HG03342 (cell line): ENCODE measurements at regions not wholly inside any gene's neighbourhood (a gene's known extent, or its start where the extent isn't known, plus 50 kb on each side); places are given as distances from the start of the nearest gene placed in this dataset.

Experiments
- ATAC-seq: cut with Tn5 transposase; IDR thresholded peaks from one replicate; pipeline ENCODE4 v1.9.1; 2021; ENCODE audit warnings: mild to moderate bottlenecking, moderate library complexity; ENCODE audit not compliant: unreplicated experiment

DNA sequence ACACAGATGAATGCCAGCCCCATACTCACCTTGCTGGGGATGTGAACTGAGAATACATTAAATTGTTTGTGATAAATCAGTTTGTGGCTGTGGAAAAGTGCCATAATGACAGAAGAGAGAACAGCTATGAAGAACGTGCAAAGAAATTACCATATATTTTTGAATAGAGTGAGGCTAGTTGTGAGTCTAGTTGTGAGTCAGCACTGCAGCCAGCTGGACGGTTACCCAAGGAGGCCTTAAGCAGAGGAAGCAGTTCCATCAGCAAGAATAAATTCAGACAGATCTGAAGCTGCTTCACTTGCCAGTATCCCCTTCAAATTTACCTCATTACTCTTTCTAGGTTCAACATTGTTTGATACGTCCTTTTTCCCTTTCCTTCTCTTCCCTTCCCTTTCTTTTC, 446.0 kb downstream of the MTRR start:
- ATAC-seq, result no peak

DNA sequence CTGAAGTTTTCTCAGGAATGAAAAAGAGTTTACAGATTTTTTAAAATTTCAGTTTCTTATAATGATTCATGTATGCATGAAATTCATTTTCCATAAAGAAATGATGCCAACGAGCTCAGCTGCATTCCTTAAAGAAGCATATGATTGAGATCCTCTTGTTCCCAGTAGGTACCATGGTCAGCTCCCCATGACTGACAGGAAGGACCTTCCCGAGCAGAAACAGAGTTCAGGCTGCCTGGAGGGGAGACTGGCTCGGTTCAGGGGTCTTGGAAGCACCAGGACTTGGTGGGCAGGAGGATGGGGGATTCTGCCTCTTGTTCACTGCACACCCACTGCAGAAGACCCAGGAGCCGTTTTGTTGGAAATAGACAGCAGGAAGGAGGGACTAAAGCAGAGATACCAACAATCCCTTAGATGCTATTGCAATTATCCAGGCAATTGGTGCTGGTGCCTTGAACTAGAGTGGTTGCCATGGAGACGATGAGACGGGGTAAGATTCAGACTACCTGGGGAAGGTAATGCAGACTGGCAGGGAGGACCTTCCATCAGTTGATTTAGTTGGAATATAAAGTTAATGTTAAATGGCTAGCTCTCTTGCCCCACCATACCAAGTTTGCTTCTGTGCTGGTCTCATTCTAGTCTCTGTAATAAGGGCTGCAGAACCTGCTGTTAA, 447.8 kb downstream of the MTRR start:
- no peak for ATAC-seq

DNA sequence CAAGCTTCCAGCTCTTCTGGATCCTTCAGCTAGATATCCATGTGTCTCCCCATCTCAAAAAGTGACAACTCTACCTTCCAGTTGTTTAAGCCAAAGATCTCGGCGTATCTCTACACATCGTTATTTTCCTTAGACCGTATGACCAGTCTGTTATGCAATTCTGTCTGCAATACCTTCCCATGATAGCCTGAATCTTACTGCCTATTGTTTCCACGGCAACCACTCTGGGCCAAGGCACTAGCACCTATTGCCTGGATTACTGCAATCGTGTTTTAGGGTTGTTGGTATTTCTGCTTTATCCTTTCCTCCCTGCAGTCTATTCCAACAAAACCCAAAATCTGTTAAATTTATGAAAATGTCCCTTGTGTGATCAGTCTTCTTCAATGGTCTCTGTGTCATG, 448.4 kb downstream of the MTRR start:
- no peak for ATAC-seq

DNA sequence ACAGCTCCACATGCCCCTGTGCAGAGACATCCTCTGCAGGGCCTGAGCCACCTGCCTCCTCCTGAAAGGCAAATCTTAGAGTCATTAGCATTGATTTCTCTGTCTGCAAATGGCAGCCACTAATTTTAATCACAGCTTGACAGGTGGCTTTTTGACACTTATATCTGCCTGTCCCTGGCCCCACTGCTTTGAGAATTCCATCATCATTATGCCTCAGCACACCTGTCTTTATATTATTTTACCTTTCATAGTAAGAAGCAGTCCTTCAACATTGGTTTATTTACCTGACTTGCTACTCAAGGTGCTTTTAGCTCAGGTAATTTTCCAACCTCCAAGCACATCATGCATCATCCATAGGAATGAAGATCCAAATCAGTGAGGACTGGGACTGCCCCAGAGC, 451.3 kb downstream of the MTRR start:
- ATAC-seq, result no peak

DNA sequence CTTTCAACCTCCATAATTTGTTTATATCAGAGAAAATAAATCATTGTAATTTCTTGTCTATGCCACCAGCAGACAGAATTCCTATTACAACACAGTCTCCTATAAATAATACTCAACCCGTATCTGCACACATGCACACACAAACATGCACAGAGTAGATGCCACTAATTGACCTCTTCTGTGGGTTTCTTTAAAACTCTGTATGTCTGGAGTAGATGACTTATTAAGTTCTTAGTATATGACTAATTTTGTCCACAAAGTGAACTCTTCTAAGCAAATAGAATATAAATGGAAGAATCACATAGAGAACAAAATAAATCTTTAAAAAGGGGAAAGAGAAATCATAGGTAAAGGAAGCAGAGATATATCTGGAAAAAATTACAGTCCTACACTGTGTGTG, 452.3 kb downstream of the MTRR start:
- no peak for ATAC-seq

DNA sequence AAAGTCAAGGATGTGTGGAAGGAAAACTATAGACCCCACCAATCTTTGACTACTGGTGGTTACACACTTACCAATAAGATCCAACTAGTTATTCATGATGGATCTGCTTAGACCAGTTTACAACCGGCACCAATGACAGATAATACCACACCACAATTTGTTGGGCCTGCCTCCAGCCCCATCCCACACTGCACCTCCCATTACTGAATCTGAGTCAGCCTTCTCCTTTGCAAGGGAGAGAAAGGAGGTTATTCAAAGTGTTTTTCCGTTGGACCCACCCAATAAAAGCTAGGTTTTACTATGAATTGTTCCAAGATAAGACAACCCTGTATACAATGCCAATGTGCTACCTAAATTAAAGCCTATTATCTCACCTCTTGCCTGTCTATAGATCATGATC, 453.5 kb downstream of the MTRR start:
- no peak for ATAC-seq

DNA sequence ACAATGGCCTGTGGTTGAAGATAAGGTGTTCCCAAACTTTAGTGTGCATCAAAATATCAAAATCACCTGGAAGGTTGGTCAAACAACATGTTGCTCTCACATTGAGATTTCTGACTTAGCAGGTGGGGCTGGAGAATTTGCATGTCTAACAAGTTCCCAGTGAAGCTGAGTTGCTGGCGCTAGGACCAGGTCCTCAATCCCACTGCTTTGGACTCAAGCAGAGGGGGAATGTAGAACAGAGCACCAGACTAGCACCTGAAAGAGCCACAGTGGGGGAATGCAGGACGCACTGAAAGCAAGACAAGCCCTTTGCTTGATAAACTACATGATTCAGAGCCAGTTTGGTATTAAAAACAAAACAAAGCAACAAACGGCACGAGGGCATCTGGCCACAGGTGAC, 458.1 kb downstream of the MTRR start:
- no peak for ATAC-seq

DNA sequence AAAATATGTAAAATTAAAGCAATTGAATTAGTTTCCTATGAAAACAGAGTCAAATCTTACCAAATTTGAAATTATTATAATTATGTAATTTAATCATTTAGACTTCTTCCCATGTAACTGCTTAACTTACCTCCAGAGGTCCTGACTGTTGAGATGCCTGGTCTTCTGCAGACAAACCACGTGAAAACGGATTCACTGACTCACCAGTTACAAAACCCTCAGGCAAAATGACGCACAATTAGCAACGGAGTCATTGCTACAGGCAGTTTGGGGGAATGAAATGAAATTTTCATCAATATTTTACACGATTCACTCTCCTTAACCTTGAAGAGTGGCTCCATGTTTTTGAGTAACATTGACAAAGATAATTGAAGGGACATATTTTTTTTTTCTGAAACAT, 460.8 kb downstream of the MTRR start:
- ATAC-seq, result no peak

DNA sequence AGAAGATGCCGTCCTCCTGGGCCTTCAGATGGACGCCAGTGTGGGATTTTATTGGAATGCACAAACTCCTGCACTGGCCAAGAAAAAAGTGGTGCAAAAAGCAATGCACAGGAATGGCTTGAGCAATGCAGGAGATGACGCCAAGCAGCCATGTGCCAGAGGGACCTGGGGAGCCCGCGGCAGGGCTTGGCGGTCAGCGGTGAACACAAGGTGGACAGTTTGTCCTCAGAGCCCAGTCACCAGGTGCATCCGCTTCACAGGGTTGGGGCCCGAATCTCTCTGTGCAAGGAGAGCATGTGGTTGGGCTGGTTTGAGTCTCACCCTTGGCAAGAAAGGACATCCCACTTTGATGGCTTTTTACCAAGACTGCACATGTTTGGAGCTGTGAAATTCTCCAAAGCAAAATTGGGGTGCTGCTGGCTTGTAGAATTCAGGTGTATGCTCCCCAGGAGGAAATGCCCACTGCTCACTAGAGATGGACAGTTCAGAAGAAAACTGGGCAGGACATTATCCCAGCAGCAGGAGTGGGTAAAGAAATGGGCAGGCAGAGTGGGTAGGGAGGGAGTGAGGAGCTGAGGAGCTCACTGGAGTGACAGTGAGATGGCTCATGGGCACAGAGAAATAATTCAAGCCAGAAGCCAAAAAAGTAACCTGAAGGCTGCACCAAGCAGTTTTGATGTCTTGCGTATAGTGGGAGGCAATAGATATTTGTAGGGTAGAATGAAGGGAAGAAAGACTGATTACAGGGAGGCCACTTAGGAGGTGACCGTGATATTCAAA, 463.9 kb downstream of the MTRR start:
- no peak for ATAC-seq

DNA sequence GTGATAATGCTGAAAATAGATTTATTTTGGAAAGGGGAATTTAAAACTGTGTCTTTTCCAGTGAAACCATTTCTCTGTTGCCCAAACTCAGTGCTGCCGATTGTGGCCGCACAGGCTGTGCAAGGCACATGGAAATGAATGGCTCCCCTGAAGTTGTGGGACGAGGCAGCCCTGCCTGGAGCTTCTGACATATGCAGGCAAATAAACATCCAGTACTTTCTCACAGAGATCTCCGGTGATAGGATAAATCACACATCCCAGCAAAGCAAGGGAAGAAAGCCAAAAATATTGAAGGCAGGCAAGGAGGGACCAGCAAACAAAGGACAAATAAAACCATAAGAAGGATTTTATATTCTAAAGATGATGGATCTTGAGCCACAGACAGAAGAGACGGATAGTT, 464.5 kb downstream of the MTRR start:
- ATAC-seq, result no peak

DNA sequence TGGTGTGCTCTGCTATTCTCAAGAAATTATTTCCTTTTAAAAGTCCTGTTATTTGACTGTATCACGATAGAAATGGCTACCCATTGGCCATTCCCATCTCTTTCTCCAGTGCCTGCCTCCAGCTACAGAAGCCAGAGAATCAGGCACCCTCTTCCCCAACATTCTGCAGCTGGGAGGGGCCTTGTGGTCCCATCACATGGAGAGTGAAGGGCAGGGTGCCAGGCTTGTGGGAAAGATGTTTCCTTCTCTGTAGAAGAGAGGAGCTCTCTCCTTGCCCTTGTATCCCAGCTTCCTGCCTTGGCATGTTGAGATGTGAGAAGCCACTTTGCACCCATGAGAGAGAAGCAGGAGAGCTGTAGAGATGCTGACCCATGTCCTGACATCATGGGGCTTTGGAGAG, 465.0 kb downstream of the MTRR start:
- no peak for ATAC-seq

DNA sequence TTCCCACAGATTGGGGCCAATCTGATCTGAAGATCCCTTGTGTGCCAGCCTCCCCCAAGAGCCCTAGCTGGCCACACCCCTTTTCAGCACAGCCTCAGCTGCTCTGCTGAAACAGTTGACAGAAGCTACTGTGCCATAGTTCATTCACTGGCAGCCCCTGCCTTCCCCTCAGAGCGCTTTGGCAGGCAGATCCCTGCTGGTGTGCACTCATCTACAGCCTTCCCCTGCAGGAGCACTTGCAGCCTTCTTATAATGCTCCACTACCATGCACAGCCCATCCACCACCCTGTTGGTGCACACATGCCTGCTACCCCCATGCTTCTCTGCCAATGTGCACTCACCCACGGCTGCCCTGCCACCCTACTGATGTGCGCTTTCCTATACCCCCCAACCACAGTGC, 471.3 kb downstream of the MTRR start:
- no peak for ATAC-seq

DNA sequence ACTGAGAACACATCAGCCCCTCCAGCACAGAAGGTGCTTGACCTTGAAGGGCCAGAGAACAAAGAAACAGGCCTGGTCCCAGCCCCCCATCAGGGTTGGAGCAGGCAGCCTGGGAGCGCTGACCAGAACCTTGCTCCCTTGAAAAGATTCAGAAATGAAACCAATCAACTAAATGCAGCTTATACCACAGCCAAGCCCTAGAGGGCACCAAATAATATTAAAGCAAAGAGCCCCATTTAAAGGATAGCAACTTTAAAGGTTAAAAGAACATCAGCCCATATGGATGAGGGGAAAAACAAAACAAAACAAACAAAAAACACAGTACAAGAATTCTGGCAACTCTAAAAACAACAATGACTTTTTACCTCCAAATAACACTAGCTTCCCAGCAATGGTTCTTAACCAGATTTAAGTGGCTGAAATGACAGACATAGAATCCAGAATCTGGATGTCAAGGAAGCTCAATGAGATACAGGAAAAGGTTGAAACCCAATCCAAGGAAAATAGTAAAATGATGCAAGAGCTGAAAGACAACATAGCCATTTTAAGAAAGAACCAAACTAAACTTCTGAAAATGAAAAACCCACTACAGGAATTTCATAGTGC, 471.9 kb downstream of the MTRR start:
- peak; percentile 58 for ATAC-seq

DNA sequence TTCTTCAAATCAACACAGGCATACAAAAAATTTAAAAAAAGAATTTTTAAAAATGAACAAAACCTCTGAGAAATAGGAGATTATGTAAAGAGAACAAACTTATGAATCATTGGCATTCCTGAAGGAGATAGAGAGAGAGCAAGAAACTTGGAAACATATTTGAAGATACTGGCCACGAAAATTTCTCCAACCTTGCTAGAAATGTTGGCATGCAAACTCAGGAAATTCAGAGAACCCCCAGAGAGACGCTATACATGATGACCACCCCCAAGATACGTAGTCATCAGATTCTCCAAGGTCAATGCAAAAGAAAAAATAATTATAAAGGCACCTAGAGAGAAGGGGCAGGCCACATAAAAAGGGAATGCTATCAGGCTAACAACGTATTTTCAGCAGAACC, 472.5 kb downstream of the MTRR start:
- ATAC-seq, result no peak

DNA sequence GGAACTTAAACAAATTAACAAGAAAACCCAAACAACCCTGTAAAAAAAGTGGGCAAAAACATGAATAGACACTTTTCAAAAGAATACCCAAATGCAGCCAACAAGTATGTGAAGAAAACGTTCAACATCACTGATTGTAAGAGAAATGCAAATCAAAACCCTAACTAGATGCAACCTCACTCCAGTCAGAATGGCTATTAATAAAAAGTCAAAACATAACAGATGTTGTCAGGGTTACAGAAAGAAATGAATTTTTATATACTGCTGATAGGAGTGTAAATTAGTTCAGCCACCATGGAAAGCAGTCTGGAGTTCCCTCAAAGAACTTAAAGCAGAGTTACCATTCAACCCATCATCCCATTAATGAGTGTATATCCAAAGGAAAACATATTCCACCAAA, 479.0 kb downstream of the MTRR start:
- no peak for ATAC-seq

DNA sequence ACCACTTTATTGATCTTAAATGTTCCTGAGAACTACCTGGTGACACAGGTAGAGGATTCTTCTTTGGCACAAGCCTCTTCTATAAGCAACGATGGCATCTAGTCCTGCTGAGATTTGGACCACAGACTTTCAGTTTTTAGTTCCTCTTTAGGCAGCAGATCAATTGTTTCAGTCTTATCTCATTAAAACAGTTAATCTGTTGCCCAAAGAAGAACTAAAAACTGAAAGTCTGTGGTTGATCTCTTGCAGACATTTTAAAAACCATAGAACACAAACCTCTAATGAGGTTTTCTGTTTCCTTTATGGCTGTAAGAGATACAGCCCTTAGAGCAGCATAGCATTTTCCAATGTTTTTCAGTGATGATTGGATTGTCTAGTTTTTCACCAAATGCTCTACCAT, 480.9 kb downstream of the MTRR start:
- ATAC-seq, result peak; percentile 90

DNA sequence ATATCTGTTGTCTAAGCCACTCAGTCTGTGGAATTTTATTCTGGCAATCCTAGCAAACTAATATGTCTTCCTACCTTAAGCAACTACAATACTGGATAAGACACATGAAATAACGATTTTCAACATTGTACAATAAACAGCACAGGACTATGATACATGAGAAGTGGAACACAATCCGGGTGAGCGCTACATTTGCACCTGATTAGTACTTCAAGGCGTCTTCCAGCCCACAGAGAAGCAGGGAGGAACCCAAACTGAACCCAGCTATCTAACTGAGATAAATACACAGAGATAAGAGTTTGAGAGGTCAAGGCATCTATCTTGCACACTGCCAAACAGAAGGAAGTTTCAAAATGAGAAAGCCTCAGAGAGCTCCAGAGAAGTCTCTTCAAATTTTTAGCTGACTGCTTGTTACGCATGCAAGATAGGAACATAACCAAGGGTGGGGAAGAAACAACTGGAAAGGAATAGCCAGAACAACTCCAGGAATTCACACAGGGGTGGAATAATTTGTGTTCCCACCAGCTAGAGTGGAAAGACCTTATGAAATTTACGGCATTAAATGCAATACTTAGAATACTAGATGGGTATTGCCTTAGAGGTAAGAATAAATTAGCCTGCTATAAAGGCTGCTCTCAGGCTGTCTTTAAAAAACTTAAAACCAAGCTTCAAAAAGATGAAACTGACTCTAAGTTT, 481.8 kb downstream of the MTRR start:
- no peak for ATAC-seq

DNA sequence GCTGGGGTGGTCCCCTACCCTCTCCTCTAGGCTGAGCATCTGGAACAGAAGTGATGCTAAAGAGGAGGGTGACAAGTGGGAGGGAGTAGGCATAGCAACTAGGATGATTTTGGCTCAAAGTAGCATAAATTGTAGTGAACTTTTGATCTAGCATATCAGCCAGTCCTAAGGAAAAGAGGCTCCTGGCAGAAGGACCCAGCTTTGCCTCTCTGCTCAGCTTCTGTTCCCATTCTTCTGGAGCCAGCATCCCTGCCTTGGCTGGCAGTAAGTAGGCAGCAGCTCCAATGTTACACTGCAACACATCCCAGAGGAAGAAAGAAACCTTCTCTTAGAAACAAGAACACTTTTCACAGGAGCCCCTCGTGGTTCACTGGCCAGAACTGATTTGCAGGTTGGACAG, 487.0 kb downstream of the MTRR start:
- no peak for ATAC-seq

DNA sequence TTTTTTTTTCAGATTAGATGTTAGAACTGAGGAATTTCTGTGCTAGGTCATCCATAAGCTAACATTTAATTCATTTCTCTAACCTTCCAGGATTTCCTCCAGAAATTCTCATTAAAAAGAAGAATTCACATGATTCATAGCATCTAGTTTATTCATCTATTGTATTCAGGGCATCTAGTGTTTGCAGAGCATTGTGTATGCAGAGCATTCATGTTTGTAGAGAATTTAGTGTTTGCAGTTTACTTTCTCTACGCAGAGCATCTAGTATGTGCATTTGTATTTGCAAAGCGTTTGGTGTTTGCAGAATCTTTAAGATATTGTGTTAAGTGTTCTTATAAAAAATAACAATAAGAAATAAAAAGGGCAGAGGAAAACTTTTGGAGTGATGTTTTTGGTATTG, 491.1 kb downstream of the MTRR start:
- ATAC-seq, result no peak

DNA sequence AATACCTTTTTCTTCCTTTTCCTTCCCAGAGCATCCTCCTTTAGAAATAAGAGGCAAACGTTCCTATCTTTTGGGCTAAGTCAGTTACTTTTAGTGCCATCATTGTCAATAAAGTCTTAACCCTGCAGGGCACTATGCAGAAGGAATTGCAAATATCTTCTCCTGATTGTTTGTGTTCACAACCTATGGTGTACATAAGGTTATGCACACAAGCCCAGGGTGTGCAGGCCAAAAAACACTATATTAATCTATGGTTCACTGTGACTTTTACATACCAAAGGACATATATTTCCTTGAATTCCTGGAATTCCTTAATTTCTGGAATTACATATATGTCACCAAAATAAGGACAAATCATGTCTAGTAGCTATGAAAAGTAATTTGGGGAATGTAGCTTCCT, 493.5 kb downstream of the MTRR start:
- ATAC-seq, result no peak

DNA sequence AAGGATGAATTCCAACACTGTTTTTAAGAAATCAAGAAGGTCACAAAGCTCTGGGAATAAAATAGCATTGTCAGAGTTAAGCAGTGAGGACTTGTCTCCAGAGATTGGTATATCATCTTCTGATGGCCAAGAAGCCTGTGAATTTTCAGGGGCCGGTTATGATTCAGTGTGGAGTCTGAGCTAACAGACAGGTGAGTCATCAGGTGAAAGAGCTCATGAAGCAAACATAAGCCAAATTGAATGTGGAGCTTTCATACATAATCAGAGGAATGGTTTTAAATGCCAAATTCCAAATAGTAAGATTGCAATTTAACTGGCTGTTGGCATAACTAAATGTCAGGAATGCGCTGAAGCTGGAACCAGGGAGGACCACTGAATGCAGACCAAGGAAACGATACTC, 494.2 kb downstream of the MTRR start:
- no peak for ATAC-seq

DNA sequence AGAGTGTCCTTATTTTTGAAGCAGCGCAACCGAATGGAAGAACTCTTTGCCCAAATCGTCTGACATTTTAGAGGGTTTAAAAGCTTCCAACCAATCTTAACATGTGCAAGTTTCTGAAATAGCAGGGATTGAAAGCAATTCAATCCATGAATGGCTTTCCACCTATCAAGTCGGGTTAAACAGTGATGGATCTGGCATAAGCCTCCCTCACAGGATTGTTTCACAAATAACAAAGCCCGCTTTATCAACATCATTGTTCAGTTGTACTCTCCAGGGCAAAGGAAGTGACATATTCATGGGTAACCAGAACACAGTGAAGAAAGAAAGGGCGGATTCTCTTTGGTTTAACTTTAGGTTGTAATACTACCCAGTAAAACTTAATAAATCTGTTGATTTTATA, 497.3 kb downstream of the MTRR start:
- ATAC-seq, result no peak
